ENCODE measurements at regions not wholly inside any gene's neighbourhood (a gene's known extent, or its start where the extent isn't known, plus 50 kb on each side); places are given as distances from the start of the nearest gene placed in this dataset.

GRCh38 chr11:26198532-26199096 lies 133.3 kb upstream of the ANO3 start:
- TF ChIP-seq, protein P1, sequence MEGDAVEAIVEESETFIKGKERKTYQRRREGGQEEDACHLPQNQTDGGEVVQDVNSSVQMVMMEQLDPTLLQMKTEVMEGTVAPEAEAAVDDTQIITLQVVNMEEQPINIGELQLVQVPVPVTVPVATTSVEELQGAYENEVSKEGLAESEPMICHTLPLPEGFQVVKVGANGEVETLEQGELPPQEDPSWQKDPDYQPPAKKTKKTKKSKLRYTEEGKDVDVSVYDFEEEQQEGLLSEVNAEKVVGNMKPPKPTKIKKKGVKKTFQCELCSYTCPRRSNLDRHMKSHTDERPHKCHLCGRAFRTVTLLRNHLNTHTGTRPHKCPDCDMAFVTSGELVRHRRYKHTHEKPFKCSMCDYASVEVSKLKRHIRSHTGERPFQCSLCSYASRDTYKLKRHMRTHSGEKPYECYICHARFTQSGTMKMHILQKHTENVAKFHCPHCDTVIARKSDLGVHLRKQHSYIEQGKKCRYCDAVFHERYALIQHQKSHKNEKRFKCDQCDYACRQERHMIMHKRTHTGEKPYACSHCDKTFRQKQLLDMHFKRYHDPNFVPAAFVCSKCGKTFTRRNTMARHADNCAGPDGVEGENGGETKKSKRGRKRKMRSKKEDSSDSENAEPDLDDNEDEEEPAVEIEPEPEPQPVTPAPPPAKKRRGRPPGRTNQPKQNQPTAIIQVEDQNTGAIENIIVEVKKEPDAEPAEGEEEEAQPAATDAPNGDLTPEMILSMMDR (IDR thresholded peaks at IDR 0.05): no peak

GRCh38 chr11:26199331-26200095 lies 132.4 kb upstream of the ANO3 start:
- TF ChIP-seq, protein P1 (IDR thresholded peaks at IDR 0.05): no peak

DNA sequence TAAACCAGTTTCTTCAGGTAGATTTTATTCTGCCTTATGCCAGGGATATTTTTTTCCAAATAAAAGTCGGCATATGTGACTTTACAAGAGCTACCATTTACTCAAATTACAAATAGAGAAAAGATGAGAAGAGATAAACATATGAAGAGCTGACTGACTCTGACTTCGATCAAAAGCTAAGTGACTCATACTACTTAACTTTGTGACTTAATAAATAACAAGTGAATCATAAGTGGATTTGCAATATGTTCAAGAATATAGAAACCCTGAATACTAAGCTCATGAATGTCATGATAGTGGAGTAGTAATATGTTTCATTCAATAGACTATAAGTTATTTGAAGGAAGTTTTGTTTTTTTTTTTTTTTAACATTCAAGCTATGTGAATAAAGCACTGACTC lies 130.5 kb upstream of the ANO3 start:
- TF ChIP-seq, protein P1 (IDR thresholded peaks at IDR 0.05): no peak

DNA sequence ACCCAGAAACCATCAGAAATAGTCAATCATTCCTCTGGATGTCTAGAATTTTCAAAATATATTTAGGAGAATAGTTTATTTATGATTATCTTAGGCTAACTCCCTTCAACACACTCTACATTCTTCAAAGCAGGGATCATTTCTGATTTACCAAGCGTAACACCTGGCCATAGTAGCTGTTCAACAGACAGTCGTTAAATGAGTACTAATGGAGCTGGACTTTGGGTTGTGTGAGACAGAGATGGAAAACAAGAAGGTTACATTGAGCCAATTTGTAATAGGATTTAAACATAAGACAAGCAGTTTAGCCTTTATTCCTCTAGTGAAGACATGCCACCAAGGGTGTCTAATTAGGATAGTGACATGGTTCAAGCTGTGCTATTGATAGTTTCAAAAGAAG lies 129.2 kb upstream of the ANO3 start:
- TF ChIP-seq, protein P1 (IDR thresholded peaks at IDR 0.05): no peak

DNA sequence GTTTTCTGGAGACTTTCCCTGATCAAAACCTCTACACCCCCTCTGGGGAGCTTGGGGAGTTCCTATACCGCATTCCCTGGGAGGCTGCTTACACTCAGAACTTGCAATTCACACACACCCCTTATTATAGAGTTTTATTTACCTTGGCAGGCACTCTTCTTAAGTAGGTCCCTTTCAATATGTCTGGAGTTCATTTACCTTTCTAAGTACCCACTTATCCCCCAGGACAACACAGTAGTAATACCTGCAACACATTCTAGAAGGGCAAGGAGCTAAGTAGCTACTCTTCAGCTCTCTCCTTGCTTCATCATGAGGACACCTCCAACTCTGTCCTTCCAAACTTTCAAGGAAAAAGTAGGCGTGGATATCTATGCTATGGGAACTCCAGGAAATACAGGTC lies 127.8 kb upstream of the ANO3 start:
- TF ChIP-seq, protein P1 (IDR thresholded peaks at IDR 0.05): no peak

DNA sequence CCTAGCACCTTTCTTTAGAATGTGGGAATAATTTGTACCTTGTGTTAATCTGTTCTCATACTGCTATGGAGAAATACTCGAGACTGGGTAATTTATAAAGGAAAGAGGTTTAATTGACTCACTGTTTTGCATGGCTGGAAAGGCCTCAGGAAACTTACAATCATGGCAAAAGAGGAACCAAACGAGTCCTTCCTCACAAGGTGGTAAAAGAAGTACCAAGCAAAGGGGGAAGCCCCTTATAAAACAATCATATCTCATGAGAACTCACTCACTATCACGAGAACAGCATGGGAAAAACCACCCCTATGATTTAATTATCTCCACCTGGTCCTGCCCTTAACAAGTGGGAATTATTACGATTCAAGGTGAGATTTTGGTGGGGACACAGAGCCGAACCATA lies 127.1 kb upstream of the ANO3 start:
- TF ChIP-seq, protein P1 (IDR thresholded peaks at IDR 0.05): no peak

- TF ChIP-seq, protein P1 (IDR thresholded peaks at IDR 0.05): no peak
Observed at GRCh38 chr11:26219183-26220117, 112.5 kb upstream of the ANO3 start.
